DND-41 (cell line): ENCODE measurements at regions not wholly inside any gene's neighbourhood (a gene's known extent, or its start where the extent isn't known, plus 50 kb on each side); places are given as distances from the start of the nearest gene placed in this dataset.

Source experiments
- ATAC-seq: fragments of 200-7000 bp; cut with Tn5 transposase; 3 replicates; pipeline ENCODE4 v1.9.1; 2021; ENCODE audit warnings: low read depth; ENCODE audit not compliant: insufficient read depth
- DNase-seq: peaks from one replicate; pipeline ENCODE4 v3.0.0-alpha.2; 2020
- H2AFZ ChIP-seq: 2 replicates; pipeline ENCODE4 v1.6.0; 2012; ENCODE audit warnings: low read depth, low read length
- H3K27ac ChIP-seq: 2 replicates; pipeline ENCODE4 v1.5.1; 2012; ENCODE audit warnings: low read length, inconsistent platforms
- H3K27me3 ChIP-seq: fragments of 200-600 bp; sonication (generic); 2 replicates; pipeline ENCODE4 v1.6.0; 2012; ENCODE audit warnings: low read length, mild to moderate bottlenecking, inconsistent platforms; ENCODE audit not compliant: insufficient read depth, poor library complexity
- H3K36me3 ChIP-seq: 2 replicates; pipeline ENCODE4 v1.5.1; 2012; ENCODE audit warnings: low read length, inconsistent platforms; ENCODE audit not compliant: insufficient read depth
- H3K4me1 ChIP-seq: 2 replicates; pipeline ENCODE4 v1.5.1; 2012; ENCODE audit warnings: mild to moderate bottlenecking, low read length; ENCODE audit not compliant: insufficient read depth
- H3K4me2 ChIP-seq: 2 replicates; pipeline ENCODE4 v1.6.0; 2012; ENCODE audit warnings: mild to moderate bottlenecking, moderate library complexity, low read length, inconsistent platforms; ENCODE audit not compliant: insufficient read depth
- H3K4me3 ChIP-seq, 2 experiments: fragments of 200-600 bp in 1 of 2; shearing (Covaris generic) in 1 of 2; 2 replicates each; pipeline ENCODE4 v1.5.1; 2012 to 2016; ENCODE audit warnings: inconsistent platforms in 2 of 2, low read length in 2 of 2, mild to moderate bottlenecking in 2 of 2, low read depth in 1 of 2, moderate library complexity in 1 of 2
- H3K79me2 ChIP-seq: 2 replicates; pipeline ENCODE4 v1.6.0; 2012; ENCODE audit warnings: low read length, inconsistent platforms; ENCODE audit not compliant: insufficient read depth
- H3K9ac ChIP-seq: 2 replicates; pipeline ENCODE4 v1.6.0; 2012; ENCODE audit warnings: low read depth, mild to moderate bottlenecking, inconsistent platforms, low read length, moderate library complexity
- H3K9me3 ChIP-seq: 2 replicates; pipeline ENCODE4 v1.5.1; 2012; ENCODE audit warnings: low read length, moderate library complexity, mild to moderate bottlenecking, inconsistent platforms; ENCODE audit not compliant: insufficient read depth, severe bottlenecking
- H4K20me1 ChIP-seq: 2 replicates; pipeline ENCODE4 v1.6.0; 2012; ENCODE audit warnings: low read length; ENCODE audit not compliant: insufficient read depth
- EZH2 ChIP-seq: IDR thresholded peaks from 3 replicates; pipeline ENCODE4 v1.6.1; 2012; ENCODE audit warnings: borderline replicate concordance, low read depth, mild to moderate bottlenecking, moderate library complexity, low read length, inconsistent platforms; ENCODE audit not compliant: severe bottlenecking
- TF ChIP-seq, protein P1 (sequence below): IDR thresholded peaks from 2 replicates; pipeline ENCODE4 v1.5.1; 2012; ENCODE audit warnings: borderline replicate concordance, low read length, moderate library complexity, mild to moderate bottlenecking; ENCODE audit not compliant: poor library complexity, severe bottlenecking; ENCODE audit errors: extremely low read depth

- Histone ChIP-seq H4K20me1 (no peaks in the 10 kb centered on the region), H3K79me2 (no peaks in the 10 kb centered on the region), H3K9me3 (no peaks in the 10 kb centered on the region), H3K27ac (no peak overlapping the region), H2AFZ (no peak overlapping the region), H3K27me3 (no peaks in the 10 kb centered on the region), H3K4me3 (no peak overlapping the region), H3K4me1 (no peaks in the 10 kb centered on the region), H3K9ac (no peak overlapping the region), H3K36me3 (no peaks in the 10 kb centered on the region), H3K4me2 (no peak overlapping the region)
- DNase-seq (no peak), ATAC-seq (no peak)
- no peak for TF ChIP-seq EZH2
- TF ChIP-seq, protein P1, sequence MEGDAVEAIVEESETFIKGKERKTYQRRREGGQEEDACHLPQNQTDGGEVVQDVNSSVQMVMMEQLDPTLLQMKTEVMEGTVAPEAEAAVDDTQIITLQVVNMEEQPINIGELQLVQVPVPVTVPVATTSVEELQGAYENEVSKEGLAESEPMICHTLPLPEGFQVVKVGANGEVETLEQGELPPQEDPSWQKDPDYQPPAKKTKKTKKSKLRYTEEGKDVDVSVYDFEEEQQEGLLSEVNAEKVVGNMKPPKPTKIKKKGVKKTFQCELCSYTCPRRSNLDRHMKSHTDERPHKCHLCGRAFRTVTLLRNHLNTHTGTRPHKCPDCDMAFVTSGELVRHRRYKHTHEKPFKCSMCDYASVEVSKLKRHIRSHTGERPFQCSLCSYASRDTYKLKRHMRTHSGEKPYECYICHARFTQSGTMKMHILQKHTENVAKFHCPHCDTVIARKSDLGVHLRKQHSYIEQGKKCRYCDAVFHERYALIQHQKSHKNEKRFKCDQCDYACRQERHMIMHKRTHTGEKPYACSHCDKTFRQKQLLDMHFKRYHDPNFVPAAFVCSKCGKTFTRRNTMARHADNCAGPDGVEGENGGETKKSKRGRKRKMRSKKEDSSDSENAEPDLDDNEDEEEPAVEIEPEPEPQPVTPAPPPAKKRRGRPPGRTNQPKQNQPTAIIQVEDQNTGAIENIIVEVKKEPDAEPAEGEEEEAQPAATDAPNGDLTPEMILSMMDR: no peak
Observed at GRCh38 chr12:24696800-24697199, 252.1 kb downstream of the BCAT1 start.

- Histone ChIP-seq H3K4me3 (no peak overlapping the region), H3K36me3 (no peaks in the 10 kb centered on the region), H3K27ac (no peak overlapping the region), H3K79me2 (no peaks in the 10 kb centered on the region), H3K9ac (no peak overlapping the region), H3K9me3 (no peaks in the 10 kb centered on the region), H4K20me1 (no peaks in the 10 kb centered on the region), H3K4me2 (no peak overlapping the region), H3K4me1 (no peaks in the 10 kb centered on the region), H2AFZ (no peak overlapping the region), H3K27me3 (no peaks in the 10 kb centered on the region)
- TF ChIP-seq, protein P1: no peak
- no peak for TF ChIP-seq EZH2
- DNase-seq: no peak
- ATAC-seq: no peak
Observed at GRCh38 chr12:24695657-24696329, 253.1 kb downstream of the BCAT1 start.

- ATAC-seq: no peak
- H3K79me2 ChIP-seq: no peaks in the 10 kb centered on the region
- TF ChIP-seq, protein P1: no peak
- TF ChIP-seq EZH2: no peak
- no peaks in the 10 kb centered on the region for H3K36me3 ChIP-seq
- DNase-seq: no peak
- no peak overlapping the region for H2AFZ ChIP-seq
- no peak overlapping the region for H3K9ac ChIP-seq
- no peaks in the 10 kb centered on the region for H3K9me3 ChIP-seq
- no peak overlapping the region for H3K27ac ChIP-seq
- no peak overlapping the region for H3K4me2 ChIP-seq
- no peaks in the 10 kb centered on the region for H3K27me3 ChIP-seq
- no peak overlapping the region for H3K4me3 ChIP-seq
- no peaks in the 10 kb centered on the region for H4K20me1 ChIP-seq
- no peaks in the 10 kb centered on the region for H3K4me1 ChIP-seq
Observed at GRCh38 chr12:24695103-24695502, 253.8 kb downstream of the BCAT1 start.
